Neural cell (in vitro differentiated cells): ENCODE measurements at regions not wholly inside any gene's neighbourhood (a gene's known extent, or its start where the extent isn't known, plus 50 kb on each side); places are given as distances from the start of the nearest gene placed in this dataset.

Experiments used
- H2AFZ ChIP-seq: fragments of 200-600, 300-800 bp; sonication (generic), shearing (Covaris generic); 2 replicates; pipeline ENCODE4 v1.6.0; 2014; ENCODE audit warnings: low read depth, mild to moderate bottlenecking, antibody characterized with exemption, low read length, moderate library complexity
- H3F3A ChIP-seq: fragments of 200-600 bp; shearing (Covaris generic); 2 replicates; pipeline ENCODE4 v1.6.1; 2016; ENCODE audit warnings: mild to moderate bottlenecking, moderate library complexity, mixed read lengths, antibody characterized with exemption, low read length; ENCODE audit not compliant: insufficient read depth, poor library complexity, severe bottlenecking
- H3K27ac ChIP-seq: fragments of 200-600, 300-800 bp; sonication (generic), shearing (Covaris generic); 2 replicates; pipeline ENCODE4 v1.5.1; 2014; ENCODE audit warnings: mild to moderate bottlenecking, low read length, moderate library complexity
- H3K27me3 ChIP-seq: fragments of 300-800, 200-600 bp; sonication (generic), shearing (Covaris generic); 2 replicates; pipeline ENCODE4 v1.6.0; 2014; ENCODE audit warnings: mild to moderate bottlenecking, low read depth, low read length, moderate library complexity; ENCODE audit not compliant: insufficient read depth
- H3K36me3 ChIP-seq: fragments of 300-800, 200-600 bp; sonication (generic), shearing (Covaris generic); 2 replicates; pipeline ENCODE4 v1.5.1; 2014; ENCODE audit warnings: mild to moderate bottlenecking, antibody characterized with exemption, low read length, moderate library complexity; ENCODE audit not compliant: insufficient read depth
- H3K4me2 ChIP-seq: fragments of 300-800, 200-600 bp; sonication (generic), shearing (Covaris generic); 2 replicates; pipeline ENCODE4 v1.6.0; 2014; ENCODE audit warnings: mild to moderate bottlenecking, low read length
- H3K4me3 ChIP-seq: fragments of 300-800, 200-600 bp; sonication (generic), shearing (Covaris generic); 2 replicates; pipeline ENCODE4 v1.5.1; 2014; ENCODE audit warnings: mild to moderate bottlenecking, low read length, moderate library complexity
- H3K79me2 ChIP-seq: fragments of 200-600 bp; shearing (Covaris generic); replicated peaks from 2 replicates; pipeline ENCODE4 v1.6.0; 2014; ENCODE audit warnings: mild to moderate bottlenecking, low read length, moderate library complexity; ENCODE audit not compliant: insufficient read depth
- H3K9ac ChIP-seq: fragments of 300-800, 200-600 bp; sonication (generic), shearing (Covaris generic); 2 replicates; pipeline ENCODE4 v1.6.1; 2016; ENCODE audit warnings: mild to moderate bottlenecking, low read length, mixed read lengths
- H3K9me2 ChIP-seq: fragments of 200-600 bp; shearing (Covaris generic); 2 replicates; pipeline ENCODE4 v1.6.1; 2016; ENCODE audit warnings: mild to moderate bottlenecking, low read length, mixed read lengths; ENCODE audit not compliant: insufficient read depth
- H3K9me3 ChIP-seq: fragments of 200-600, 300-800 bp; sonication (generic), shearing (Covaris generic); 2 replicates; pipeline ENCODE4 v1.6.1; 2016; ENCODE audit warnings: mild to moderate bottlenecking, mixed run types, low read length, moderate library complexity, mixed read lengths
- H4K20me1 ChIP-seq: fragments of 200-600 bp; shearing (Covaris generic); 2 replicates; pipeline ENCODE4 v1.6.1; 2016; ENCODE audit warnings: mild to moderate bottlenecking, mixed run types; ENCODE audit not compliant: insufficient read depth
- CTCF ChIP-seq: fragments of 450-650 bp; IDR thresholded peaks from 2 replicates; pipeline ENCODE4 v1.5.1; 2014; ENCODE audit warnings: antibody characterized with exemption, mild to moderate bottlenecking, moderate library complexity; ENCODE audit not compliant: poor library complexity, severe bottlenecking
- EP300 ChIP-seq: fragments of 450-650 bp; conservative IDR thresholded peaks from 2 replicates; pipeline ENCODE4 v1.6.1; 2014; ENCODE audit warnings: antibody characterized with exemption, mild to moderate bottlenecking, moderate library complexity; ENCODE audit not compliant: poor library complexity, severe bottlenecking
- EZH2 ChIP-seq: fragments of 200-600, 300-800 bp; shearing (Covaris generic), sonication (generic); IDR thresholded peaks from 2 replicates; pipeline ENCODE4 v1.6.1; 2014; ENCODE audit warnings: antibody characterized with exemption, low read length, borderline replicate concordance, mild to moderate bottlenecking; ENCODE audit not compliant: insufficient read depth, poor library complexity, severe bottlenecking
- MXI1 ChIP-seq: fragments of 450-650 bp; conservative IDR thresholded peaks from 2 replicates; pipeline ENCODE4 v1.6.1; 2014; ENCODE audit warnings: antibody characterized with exemption, mild to moderate bottlenecking; ENCODE audit not compliant: poor library complexity, severe bottlenecking
- POLR2AphosphoS5 ChIP-seq: IDR thresholded peaks from 2 replicates; pipeline ENCODE4 v1.6.1; 2012
- RAD21 ChIP-seq: fragments of 450-650 bp; conservative IDR thresholded peaks from 2 replicates; pipeline ENCODE4 v1.6.1; 2014; ENCODE audit warnings: antibody characterized with exemption, mild to moderate bottlenecking, moderate library complexity
- REST ChIP-seq: IDR thresholded peaks from 2 replicates; pipeline ENCODE4 v1.6.1; 2012; ENCODE audit warnings: borderline replicate concordance
- SMC3 ChIP-seq: fragments of 450-650 bp; conservative IDR thresholded peaks from 2 replicates; pipeline ENCODE4 v1.6.1; 2014; ENCODE audit warnings: antibody characterized with exemption, mild to moderate bottlenecking, moderate library complexity; ENCODE audit not compliant: poor library complexity
- TAF1 ChIP-seq: IDR thresholded peaks from 2 replicates; pipeline ENCODE4 v1.6.1; 2012; ENCODE audit warnings: low read depth

GRCh38 chr4:27619435-27619834, 758.8 kb downstream of the STIM2 start:
- no peaks in the 10 kb centered on the region for H4K20me1 ChIP-seq

GRCh38 chr4:27620886-27621285, 760.2 kb downstream of the STIM2 start:
- Histone ChIP-seq H3K9me3 (no peaks in the 10 kb centered on the region), H3K4me3 (no peak overlapping the region), H3K9ac (no peak overlapping the region), H3K4me2 (no peak overlapping the region), H3F3A (no peaks in the 10 kb centered on the region), H3K79me2 (no peaks in the 10 kb centered on the region), H3K27me3 (no peaks in the 10 kb centered on the region), H3K27ac (no peak overlapping the region), H2AFZ (no peak overlapping the region), H3K36me3 (no peaks in the 10 kb centered on the region), H4K20me1 (no peaks in the 10 kb centered on the region), H3K9me2 (no peaks in the 10 kb centered on the region)
- TF ChIP-seq RAD21 (no peak), MXI1 (no peak), EP300 (no peak), EZH2 (no peak), SMC3 (no peak), TAF1 (no peak), REST (no peak), POLR2AphosphoS5 (no peak)

More at GRCh38 chr4:27619435-27619834, 758.8 kb downstream of the STIM2 start:
- Histone ChIP-seq H3K9me3 (no peaks in the 10 kb centered on the region), H3K27me3 (no peaks in the 10 kb centered on the region), H3K4me2 (no peak overlapping the region), H3K79me2 (no peaks in the 10 kb centered on the region), H3F3A (no peaks in the 10 kb centered on the region), H3K27ac (no peak overlapping the region), H3K9ac (no peak overlapping the region), H2AFZ (no peak overlapping the region), H3K36me3 (no peaks in the 10 kb centered on the region), H3K4me3 (no peak overlapping the region), H3K9me2 (no peaks in the 10 kb centered on the region)
- TF ChIP-seq CTCF (no peak), EP300 (no peak), POLR2AphosphoS5 (no peak), RAD21 (no peak), MXI1 (no peak), REST (no peak), SMC3 (no peak), TAF1 (no peak), EZH2 (no peak)
